Activated naive CD4-positive, alpha-beta T cell treated with anti-CD3 and anti-CD28 coated beads, Interleukin-2, amount 10 ng/mL, durations not matched to agents 7 days and 5 days (primary cell): ENCODE measurements at regions not wholly inside any gene's neighbourhood (a gene's known extent, or its start where the extent isn't known, plus 50 kb on each side); places are given as distances from the start of the nearest gene placed in this dataset.

ENCODE experiments used
- CTCF ChIA-PET: fragments of 350-600 bp; sonication (Branson Sonifier 250); formaldehyde crosslinking; loops from one replicate; lab custom pipeline; 2021; ENCODE audit warnings: antibody characterized with exemption; lab: Charles Lee
- DNase-seq: peaks from one replicate; pipeline ENCODE4 v3.0.0-alpha.2; 2020
- H3K27ac Mint-ChIP-seq: one replicate; pipeline ENCODE4 v1.8.0; 2021; ENCODE audit warnings: mild to moderate bottlenecking, moderate library complexity, mixed read lengths
- H3K27me3 Mint-ChIP-seq: one replicate; pipeline ENCODE4 v1.8.0; 2021; ENCODE audit warnings: mild to moderate bottlenecking, mixed read lengths
- H3K36me3 Mint-ChIP-seq: one replicate; pipeline ENCODE4 v1.8.0; 2021; ENCODE audit warnings: mixed read lengths
- H3K4me1 Mint-ChIP-seq: one replicate; pipeline ENCODE4 v1.8.0; 2021; ENCODE audit warnings: mixed read lengths
- H3K4me3 Mint-ChIP-seq: one replicate; pipeline ENCODE4 v1.8.0; 2021; ENCODE audit warnings: mild to moderate bottlenecking, moderate library complexity, mixed read lengths
- H3K9me3 Mint-ChIP-seq: one replicate; pipeline ENCODE4 v1.8.0; 2021; ENCODE audit warnings: mixed read lengths

GRCh38 chr15:46525984-46526725, 891.3 kb downstream of the SQOR start:
- Mint-ChIP-seq H3K9me3 (peaks cover 13% of the 10 kb centered on the region), H3K27me3 (no peaks in the 10 kb centered on the region), H3K36me3 (no peaks in the 10 kb centered on the region), H3K4me1 (no peaks in the 10 kb centered on the region), H3K27ac (no peak overlapping the region), H3K4me3 (no peak overlapping the region)
- no peak for DNase-seq
- CTCF ChIA-PET, result no interaction called here

- no peaks in the 10 kb centered on the region for H3K36me3 Mint-ChIP-seq
- peaks cover 13% of the 10 kb centered on the region for H3K9me3 Mint-ChIP-seq
- no peak for DNase-seq
- H3K4me3 Mint-ChIP-seq, result no peak overlapping the region
- H3K4me1 Mint-ChIP-seq, result no peaks in the 10 kb centered on the region
- H3K27me3 Mint-ChIP-seq, result no peaks in the 10 kb centered on the region
- CTCF ChIA-PET, result no interaction called here
- H3K27ac Mint-ChIP-seq, result no peak overlapping the region
Observed at GRCh38 chr15:46526726-46527110, 891.9 kb downstream of the SQOR start.

- no peaks in the 10 kb centered on the region for H3K27me3 Mint-ChIP-seq
Observed at GRCh38 chr15:46543626-46544025, 908.8 kb downstream of the SQOR start.

GRCh38 chr15:46548989-46549388, 914.2 kb downstream of the SQOR start:
- CTCF ChIA-PET, result no interaction called here
- no peaks in the 10 kb centered on the region for H3K9me3 Mint-ChIP-seq
- H3K36me3 Mint-ChIP-seq, result no peaks in the 10 kb centered on the region
- H3K4me1 Mint-ChIP-seq, result no peaks in the 10 kb centered on the region
- H3K27ac Mint-ChIP-seq, result no peak overlapping the region
- DNase-seq, result no peak
- H3K27me3 Mint-ChIP-seq, result no peaks in the 10 kb centered on the region
- no peak overlapping the region for H3K4me3 Mint-ChIP-seq

More at GRCh38 chr15:46543626-46544025, 908.8 kb downstream of the SQOR start:
- H3K36me3 Mint-ChIP-seq, result no peaks in the 10 kb centered on the region
- DNase-seq, result no peak
- H3K27ac Mint-ChIP-seq, result no peak overlapping the region
- H3K4me3 Mint-ChIP-seq, result no peak overlapping the region
- H3K9me3 Mint-ChIP-seq, result peaks cover 18% of the 10 kb centered on the region
- H3K4me1 Mint-ChIP-seq, result no peaks in the 10 kb centered on the region
- CTCF ChIA-PET, result no interaction called here

- Mint-ChIP-seq H3K9me3 (no peaks in the 10 kb centered on the region), H3K27ac (no peak overlapping the region), H3K4me3 (no peak overlapping the region), H3K27me3 (no peaks in the 10 kb centered on the region), H3K36me3 (no peaks in the 10 kb centered on the region), H3K4me1 (no peaks in the 10 kb centered on the region)
- no peak for DNase-seq
- CTCF ChIA-PET, result no interaction called here
Observed at GRCh38 chr15:46552316-46552715, 917.5 kb downstream of the SQOR start.

GRCh38 chr15:46555547-46555946, 920.7 kb downstream of the SQOR start:
- Mint-ChIP-seq H3K27ac (no peak overlapping the region), H3K4me3 (no peak overlapping the region), H3K27me3 (no peaks in the 10 kb centered on the region), H3K9me3 (no peaks in the 10 kb centered on the region), H3K4me1 (no peaks in the 10 kb centered on the region), H3K36me3 (no peaks in the 10 kb centered on the region)
- no peak for DNase-seq
- CTCF ChIA-PET, result no interaction called here

GRCh38 chr15:46556010-46556409, 921.2 kb downstream of the SQOR start:
- Mint-ChIP-seq H3K27ac (no peak overlapping the region), H3K9me3 (no peaks in the 10 kb centered on the region), H3K4me3 (no peak overlapping the region), H3K27me3 (no peaks in the 10 kb centered on the region), H3K36me3 (no peaks in the 10 kb centered on the region), H3K4me1 (no peaks in the 10 kb centered on the region)
- DNase-seq, result no peak
- CTCF ChIA-PET, result no interaction called here

- H3K27me3 Mint-ChIP-seq, result no peaks in the 10 kb centered on the region
- H3K36me3 Mint-ChIP-seq, result no peaks in the 10 kb centered on the region
- H3K9me3 Mint-ChIP-seq, result peaks cover 1% of the 10 kb centered on the region
- no peak overlapping the region for H3K4me3 Mint-ChIP-seq
- no peak overlapping the region for H3K27ac Mint-ChIP-seq
- CTCF ChIA-PET, result interaction anchor here (0.6 kb wide), 1 partner anchor 44 kb away, joined by 4 read pairs; no protein-coding TSS in a partner anchor
- DNase-seq, result no peak
- H3K4me1 Mint-ChIP-seq, result no peaks in the 10 kb centered on the region
Observed at GRCh38 chr15:46556559-46557379, 921.9 kb downstream of the SQOR start.

GRCh38 chr15:46567968-46568367, 933.1 kb downstream of the SQOR start:
- no peak overlapping the region for H3K4me3 Mint-ChIP-seq
- no peak for DNase-seq
- CTCF ChIA-PET, result no interaction called here
- no peaks in the 10 kb centered on the region for H3K27me3 Mint-ChIP-seq
- H3K36me3 Mint-ChIP-seq, result no peaks in the 10 kb centered on the region
- no peak overlapping the region for H3K27ac Mint-ChIP-seq
- peaks cover 14% of the 10 kb centered on the region for H3K9me3 Mint-ChIP-seq
- H3K4me1 Mint-ChIP-seq, result no peaks in the 10 kb centered on the region

GRCh38 chr15:46569781-46570180, 935.0 kb downstream of the SQOR start:
- no peak overlapping the region for H3K27ac Mint-ChIP-seq
- peaks cover 14% of the 10 kb centered on the region for H3K9me3 Mint-ChIP-seq
- CTCF ChIA-PET, result no interaction called here
- H3K27me3 Mint-ChIP-seq, result no peaks in the 10 kb centered on the region
- no peak overlapping the region for H3K4me3 Mint-ChIP-seq
- no peak for DNase-seq
- no peaks in the 10 kb centered on the region for H3K36me3 Mint-ChIP-seq
- no peaks in the 10 kb centered on the region for H3K4me1 Mint-ChIP-seq

GRCh38 chr15:46576646-46577395, 942.0 kb downstream of the SQOR start:
- Mint-ChIP-seq H3K4me3 (no peak overlapping the region), H3K27ac (no peak overlapping the region), H3K4me1 (no peaks in the 10 kb centered on the region), H3K9me3 (peaks cover 10% of the 10 kb centered on the region), H3K36me3 (no peaks in the 10 kb centered on the region), H3K27me3 (no peaks in the 10 kb centered on the region)
- CTCF ChIA-PET, result no interaction called here
- DNase-seq, result no peak

GRCh38 chr15:46577767-46578166, 942.9 kb downstream of the SQOR start:
- no peaks in the 10 kb centered on the region for H3K4me1 Mint-ChIP-seq
- DNase-seq, result no peak
- CTCF ChIA-PET, result no interaction called here
- no peaks in the 10 kb centered on the region for H3K27me3 Mint-ChIP-seq
- no peak overlapping the region for H3K27ac Mint-ChIP-seq
- no peaks in the 10 kb centered on the region for H3K36me3 Mint-ChIP-seq
- peaks cover 5% of the 10 kb centered on the region for H3K9me3 Mint-ChIP-seq
- no peak overlapping the region for H3K4me3 Mint-ChIP-seq

- DNase-seq, result no peak
- Mint-ChIP-seq H3K9me3 (peaks cover 9% of the 10 kb centered on the region), H3K27ac (no peak overlapping the region), H3K4me3 (no peak overlapping the region), H3K4me1 (no peaks in the 10 kb centered on the region), H3K27me3 (no peaks in the 10 kb centered on the region), H3K36me3 (no peaks in the 10 kb centered on the region)
- CTCF ChIA-PET, result no interaction called here
Observed at GRCh38 chr15:46580487-46580886, 945.7 kb downstream of the SQOR start.

- no peak for DNase-seq
- Mint-ChIP-seq H3K36me3 (no peaks in the 10 kb centered on the region), H3K27ac (no peak overlapping the region), H3K27me3 (no peaks in the 10 kb centered on the region), H3K9me3 (peaks cover 9% of the 10 kb centered on the region), H3K4me1 (no peaks in the 10 kb centered on the region), H3K4me3 (no peak overlapping the region)
- CTCF ChIA-PET, result no interaction called here
Observed at GRCh38 chr15:46580924-46581323, 946.1 kb downstream of the SQOR start.
